Stomach (tissue), 8 donors: ENCODE measurements at regions not wholly inside any gene's neighbourhood (a gene's known extent, or its start where the extent isn't known, plus 50 kb on each side); places are given as distances from the start of the nearest gene placed in this dataset.

Experiments used
- DNase-seq, 2 donors: peaks; one replicate each; pipeline versions ENCODE4 v3.0.0 to v3.0.0-alpha.2; 2013 to 2019
- H3K27ac ChIP-seq, 5 donors: fragments of 200-600 bp in 4 of 5; sonication (generic) in 4 of 5; one replicate each; pipeline ENCODE4 v1.5.1; 2013 to 2019; ENCODE audit warnings: mild to moderate bottlenecking in 1 of 5, moderate library complexity in 1 of 5
- H3K27me3 ChIP-seq, 3 donors: fragments of 200-600 bp; sonication (generic); one replicate each; pipeline ENCODE4 v1.5.1; 2017 to 2019; ENCODE audit warnings: mixed run types in 1 of 3
- H3K36me3 ChIP-seq, 4 donors: fragments of 200-600 bp; sonication (generic); 1 replicate in 3 of 4; 2 replicates in 1 of 4; pipeline ENCODE4 v1.5.1; 2016 to 2019
- H3K4me1 ChIP-seq, 4 donors: fragments of 200-600 bp; sonication (generic); one replicate each; pipeline ENCODE4 v1.5.1; 2016 to 2019
- H3K4me3 ChIP-seq, 4 donors: fragments of 200-600 bp; sonication (generic) in 3 of 4; one replicate each; pipeline ENCODE4 v1.5.1; 2016 to 2019; ENCODE audit warnings: mild to moderate bottlenecking in 1 of 4
- H3K9me3 ChIP-seq, 4 donors: fragments of 200-600 bp; sonication (generic); one replicate each; pipeline ENCODE4 v1.5.1; 2016 to 2019
- EP300 ChIP-seq: sonication (generic); formaldehyde crosslinking; IDR thresholded peaks from one replicate; pipeline ENCODE4 v1.6.1; 2017; ENCODE audit warnings: antibody characterized with exemption
- POLR2A ChIP-seq, 4 donors: fragments of 450-650 bp; IDR thresholded peaks; one replicate each; pipeline ENCODE4 v1.6.1; 2016; ENCODE audit warnings: antibody characterized with exemption in 4 of 4, control low read depth in 2 of 4, mild to moderate bottlenecking in 1 of 4, moderate library complexity in 1 of 4
- POLR2AphosphoS5 ChIP-seq, 3 donors: sonication (generic); formaldehyde crosslinking; IDR thresholded peaks; one replicate each; pipeline ENCODE4 v1.6.1; 2016; ENCODE audit warnings: antibody characterized with exemption in 3 of 3
- WGBS, 5 donors: extraction: QIAGEN DNeasy Blood & Tissue Kit in 3 of 5; methylation state at CpG; one replicate each; pipeline versions ENCODE4 v1.1.5 to v1.1.7; 2013 to 2018; 5-methylcytosine and 5-hydroxymethylcytosine counted together
- intact Hi-C: fragments of 100-400 bp; cut with DNase I; formaldehyde crosslinking; loops from one replicate; pipeline ENCODE4 v1.15.1; 2023; ENCODE audit warnings: low total_unique reads
- TF ChIP-seq, protein P1 (sequence below), 7 experiments: fragments of 450-650 bp in 4 of 7; fragments of 200-600 bp in 3 of 7; sonication (generic) in 3 of 7; IDR thresholded peaks; one replicate each; pipeline ENCODE4 v1.5.1; 2016 to 2019; ENCODE audit warnings: antibody characterized with exemption in 7 of 7, control low read depth in 2 of 7, mild to moderate bottlenecking in 1 of 7
- donor health status: healthy with polysubstance abuse.
- donor health status: Bipolar disorder and iron deficiency.
- donor health status: healthy.

DNA sequence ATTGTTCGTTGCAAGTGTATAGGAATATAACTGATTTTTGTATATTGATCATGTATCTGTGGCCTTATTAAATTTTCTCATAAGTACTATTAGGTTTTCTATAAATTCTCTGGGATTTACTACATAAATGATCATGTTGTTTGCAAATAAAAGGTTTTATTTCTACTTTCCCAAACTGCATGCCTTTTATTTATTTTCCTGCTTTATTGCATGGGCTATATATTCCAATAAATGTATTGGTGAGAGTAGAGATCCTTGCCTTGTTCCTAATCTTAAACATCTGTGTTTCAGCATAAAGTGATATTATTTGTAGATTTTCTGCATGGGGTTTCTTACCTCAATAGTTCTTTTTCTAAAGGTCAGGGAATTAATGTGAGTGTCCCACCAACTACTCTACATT, 107.0 kb upstream of the CD55 start:
- H3K36me3 ChIP-seq = no peaks in the 10 kb centered on the region
- TF ChIP-seq POLR2A (IDR thresholded peaks at IDR 0.05) (no peak), EP300 (no peak), POLR2AphosphoS5 (IDR thresholded peaks at IDR 0.05) (no peak)
- TF ChIP-seq, protein P1, sequence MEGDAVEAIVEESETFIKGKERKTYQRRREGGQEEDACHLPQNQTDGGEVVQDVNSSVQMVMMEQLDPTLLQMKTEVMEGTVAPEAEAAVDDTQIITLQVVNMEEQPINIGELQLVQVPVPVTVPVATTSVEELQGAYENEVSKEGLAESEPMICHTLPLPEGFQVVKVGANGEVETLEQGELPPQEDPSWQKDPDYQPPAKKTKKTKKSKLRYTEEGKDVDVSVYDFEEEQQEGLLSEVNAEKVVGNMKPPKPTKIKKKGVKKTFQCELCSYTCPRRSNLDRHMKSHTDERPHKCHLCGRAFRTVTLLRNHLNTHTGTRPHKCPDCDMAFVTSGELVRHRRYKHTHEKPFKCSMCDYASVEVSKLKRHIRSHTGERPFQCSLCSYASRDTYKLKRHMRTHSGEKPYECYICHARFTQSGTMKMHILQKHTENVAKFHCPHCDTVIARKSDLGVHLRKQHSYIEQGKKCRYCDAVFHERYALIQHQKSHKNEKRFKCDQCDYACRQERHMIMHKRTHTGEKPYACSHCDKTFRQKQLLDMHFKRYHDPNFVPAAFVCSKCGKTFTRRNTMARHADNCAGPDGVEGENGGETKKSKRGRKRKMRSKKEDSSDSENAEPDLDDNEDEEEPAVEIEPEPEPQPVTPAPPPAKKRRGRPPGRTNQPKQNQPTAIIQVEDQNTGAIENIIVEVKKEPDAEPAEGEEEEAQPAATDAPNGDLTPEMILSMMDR (IDR thresholded peaks at IDR 0.05) = no peak
- DNase-seq = no peak
- no peak overlapping the region for H3K27ac ChIP-seq
- intact Hi-C loops = no loop called here
- H3K4me1 ChIP-seq = no peaks in the 10 kb centered on the region
- 85 to 96% (median 93%) methylated on average over 1 of the region's 1 CpG for WGBS, 5 donors
- peaks cover 0 to 12% (median 0%) of the 10 kb centered on the region in 4 donors for H3K9me3 ChIP-seq
- H3K4me3 ChIP-seq = no peak overlapping the region
- H3K27me3 ChIP-seq = no peaks in the 10 kb centered on the region

GRCh38 chr1:207217778-207218511, 103.5 kb upstream of the CD55 start:
- intact Hi-C loops = no loop called here
- 63 to 70% (median 66%) methylated on average over 8 of the region's 8 CpGs for WGBS, 5 donors
- DNase-seq = no peak
- Histone ChIP-seq H3K27me3 (no peaks in the 10 kb centered on the region), H3K36me3 (no peaks in the 10 kb centered on the region), H3K4me3 (no peak overlapping the region), H3K4me1 (no peaks in the 10 kb centered on the region), H3K27ac (no peak overlapping the region), H3K9me3 (peaks cover 0 to 12% (median 0%) of the 10 kb centered on the region in 4 donors)
- TF ChIP-seq POLR2A (IDR thresholded peaks at IDR 0.05) = no peak
- TF ChIP-seq, protein P1 (IDR thresholded peaks at IDR 0.05) = no peak
- TF ChIP-seq POLR2AphosphoS5 (IDR thresholded peaks at IDR 0.05) = no peak
- TF ChIP-seq EP300 = no peak

GRCh38 chr1:207218512-207219362, 102.7 kb upstream of the CD55 start:
- WGBS, 5 donors = 39 to 48% (median 43%) methylated on average over 6 of the region's 6 CpGs
- H3K27me3 ChIP-seq = no peaks in the 10 kb centered on the region
- H3K4me1 ChIP-seq = no peaks in the 10 kb centered on the region
- DNase-seq = peak; percentile 51 to 65
- H3K4me3 ChIP-seq = no peak overlapping the region
- peaks cover 0 to 12% (median 0%) of the 10 kb centered on the region in 4 donors for H3K9me3 ChIP-seq
- H3K36me3 ChIP-seq = no peaks in the 10 kb centered on the region
- H3K27ac ChIP-seq = no peak overlapping the region
- no peak for TF ChIP-seq EP300
- TF ChIP-seq, protein P1 (IDR thresholded peaks at IDR 0.05) = no peak
- TF ChIP-seq POLR2A (IDR thresholded peaks at IDR 0.05) = no peak
- no peak for TF ChIP-seq POLR2AphosphoS5 (IDR thresholded peaks at IDR 0.05)
- intact Hi-C loops = no loop called here

- TF ChIP-seq POLR2A (IDR thresholded peaks at IDR 0.05) (no peak), POLR2AphosphoS5 (IDR thresholded peaks at IDR 0.05) (no peak), EP300 (no peak)
- TF ChIP-seq, protein P1 (IDR thresholded peaks at IDR 0.05) = no peak
- H3K36me3 ChIP-seq = no peaks in the 10 kb centered on the region
- no peaks in the 10 kb centered on the region for H3K9me3 ChIP-seq
- 85 to 89% (median 88%) methylated on average over 24 of the region's 24 CpGs for WGBS, 5 donors
- H3K27ac ChIP-seq = no peak overlapping the region
- no peaks in the 10 kb centered on the region for H3K4me1 ChIP-seq
- DNase-seq = no peak
- no peak overlapping the region for H3K4me3 ChIP-seq
- intact Hi-C loops = no loop called here
- H3K27me3 ChIP-seq = no peaks in the 10 kb centered on the region
Observed at GRCh38 chr1:207219979-207220889, 101.2 kb upstream of the CD55 start.
